Ovary (tissue), 7 donors: ENCODE measurements at regions not wholly inside any gene's neighbourhood (a gene's known extent, or its start where the extent isn't known, plus 50 kb on each side); places are given as distances from the start of the nearest gene placed in this dataset.

Experiments
- DNase-seq, 5 donors: peaks; one replicate each; pipeline ENCODE4 v3.0.0-alpha.2; 2019 to 2020
- H3K27ac ChIP-seq, 2 donors: fragments of 200-600 bp; one replicate each; pipeline versions ENCODE4 v1.5.1 to v1.8.0; 2019 to 2022
- H3K27me3 ChIP-seq: fragments of 200-600 bp; one replicate; pipeline ENCODE4 v1.8.0; 2022
- H3K36me3 ChIP-seq: fragments of 200-600 bp; sonication (generic); one replicate; pipeline ENCODE4 v1.5.1; 2019
- H3K4me1 ChIP-seq: one replicate; pipeline ENCODE4 v1.8.1; 2013; ENCODE audit warnings: mild to moderate bottlenecking, moderate library complexity; ENCODE audit not compliant: insufficient read depth
- H3K4me3 ChIP-seq: fragments of 200-600 bp; sonication (generic); one replicate; pipeline ENCODE4 v1.5.1; 2017
- H3K9me3 ChIP-seq, 2 donors: fragments of 200-600 bp in 1 of 2; sonication (generic) in 1 of 2; one replicate each; pipeline versions ENCODE4 v1.5.1 to v1.8.1; 2013 to 2019; ENCODE audit warnings: mild to moderate bottlenecking in 1 of 2, moderate library complexity in 1 of 2
- EP300 ChIP-seq: sonication (generic); formaldehyde crosslinking; IDR thresholded peaks from one replicate; pipeline ENCODE4 v1.6.1; 2017; ENCODE audit warnings: antibody characterized with exemption
- POLR2A ChIP-seq: fragments of 450-650 bp; IDR thresholded peaks from one replicate; pipeline ENCODE4 v1.6.1; 2017; ENCODE audit warnings: antibody characterized with exemption, mild to moderate bottlenecking, moderate library complexity
- WGBS, 3 donors: extraction: QIAGEN DNeasy Blood & Tissue Kit in 1 of 3; methylation state at CpG; one replicate each; pipeline versions ENCODE4 v1.1.5 to v1.1.7; 2013 to 2017; 5-methylcytosine and 5-hydroxymethylcytosine counted together
- intact Hi-C, 4 donors: fragments of 100-400 bp; cut with DNase I; formaldehyde crosslinking; loops; one replicate each; pipeline versions ENCODE4 v1.11.0 to v1.15.1; 2022 to 2023
- TF ChIP-seq, protein P1 (sequence below), 3 donors: fragments of 450-650 bp in 2 of 3; fragments of 200-600 bp in 1 of 3; IDR thresholded peaks; one replicate each; pipeline versions ENCODE4 v1.5.1 to v1.8.0; 2016 to 2022; ENCODE audit warnings: antibody characterized with exemption in 3 of 3, mild to moderate bottlenecking in 1 of 3
- donor health status: DM: no; HTN: no; CAD: no; lungs with moderate emphysema.
- donor health status: DM: no; HTN: no; CAD: no.
- donor health status: Bipolar disorder and iron deficiency.
- donor health status: DM: no; HTN: no; CAD: no.
- donor health status: DM: yes; HTN: yes; CAD: no.

- Histone ChIP-seq H3K36me3 (no peaks in the 10 kb centered on the region), H3K4me3 (no peak overlapping the region), H3K27me3 (no peaks in the 10 kb centered on the region), H3K9me3 (no peaks in the 10 kb centered on the region), H3K27ac (no peak overlapping the region), H3K4me1 (no peaks in the 10 kb centered on the region)
- TF ChIP-seq POLR2A (no peak), EP300 (no peak)
- TF ChIP-seq, protein P1, sequence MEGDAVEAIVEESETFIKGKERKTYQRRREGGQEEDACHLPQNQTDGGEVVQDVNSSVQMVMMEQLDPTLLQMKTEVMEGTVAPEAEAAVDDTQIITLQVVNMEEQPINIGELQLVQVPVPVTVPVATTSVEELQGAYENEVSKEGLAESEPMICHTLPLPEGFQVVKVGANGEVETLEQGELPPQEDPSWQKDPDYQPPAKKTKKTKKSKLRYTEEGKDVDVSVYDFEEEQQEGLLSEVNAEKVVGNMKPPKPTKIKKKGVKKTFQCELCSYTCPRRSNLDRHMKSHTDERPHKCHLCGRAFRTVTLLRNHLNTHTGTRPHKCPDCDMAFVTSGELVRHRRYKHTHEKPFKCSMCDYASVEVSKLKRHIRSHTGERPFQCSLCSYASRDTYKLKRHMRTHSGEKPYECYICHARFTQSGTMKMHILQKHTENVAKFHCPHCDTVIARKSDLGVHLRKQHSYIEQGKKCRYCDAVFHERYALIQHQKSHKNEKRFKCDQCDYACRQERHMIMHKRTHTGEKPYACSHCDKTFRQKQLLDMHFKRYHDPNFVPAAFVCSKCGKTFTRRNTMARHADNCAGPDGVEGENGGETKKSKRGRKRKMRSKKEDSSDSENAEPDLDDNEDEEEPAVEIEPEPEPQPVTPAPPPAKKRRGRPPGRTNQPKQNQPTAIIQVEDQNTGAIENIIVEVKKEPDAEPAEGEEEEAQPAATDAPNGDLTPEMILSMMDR (IDR thresholded peaks at IDR 0.05), result no peak
- intact Hi-C loops, result no loop called here
- DNase-seq, result no peak
Observed at GRCh38 chr18:71665131-71665530, 879.0 kb downstream of the CBLN2 start.

DNA sequence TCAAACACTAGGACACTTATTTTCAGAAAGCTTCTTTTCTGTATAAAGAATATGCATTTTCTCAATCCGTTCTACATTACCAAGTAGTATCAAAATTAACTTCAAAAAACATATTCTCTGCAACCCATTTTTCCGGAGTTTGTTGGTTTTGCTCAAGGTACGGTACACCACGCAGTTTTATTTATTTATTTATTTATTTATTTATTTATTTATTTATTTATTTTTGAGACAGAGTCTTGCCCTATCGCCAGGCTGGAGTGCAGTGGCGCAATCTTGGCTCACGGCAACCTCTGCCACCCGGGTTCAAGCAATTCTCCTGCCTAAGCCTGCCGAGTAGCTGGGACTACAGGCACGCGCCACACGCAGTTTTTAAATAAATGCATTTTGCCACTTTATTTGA lies 900.3 kb downstream of the CBLN2 start:
- TF ChIP-seq POLR2A (no peak), EP300 (no peak)
- TF ChIP-seq, protein P1 (IDR thresholded peaks at IDR 0.05), result no peak

DNA sequence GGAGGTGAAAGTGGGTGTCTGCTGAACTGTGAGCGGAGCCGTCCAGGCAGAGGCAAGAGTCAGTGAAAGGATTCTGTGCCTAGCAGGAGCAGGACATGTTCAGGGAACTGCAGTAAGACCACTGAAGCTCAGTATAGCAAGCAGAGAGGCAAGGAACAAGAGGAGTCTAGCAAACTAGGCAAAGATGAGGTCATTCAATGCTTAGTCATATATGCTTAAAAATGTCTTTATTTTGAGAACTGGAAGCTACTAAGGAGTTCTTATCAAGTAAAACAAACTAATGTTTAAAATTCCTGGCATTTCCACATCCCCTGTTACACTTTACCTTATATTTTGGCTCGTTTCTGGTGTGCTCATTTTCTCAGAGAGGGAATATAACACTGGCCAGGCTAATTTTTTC lies 913.4 kb downstream of the CBLN2 start:
- WGBS, 3 donors, result 50 to 65% (median 62%) methylated on average over 3 of the region's 3 CpGs
- Histone ChIP-seq H3K4me3 (no peak overlapping the region), H3K27ac (no peak overlapping the region), H3K4me1 (no peaks in the 10 kb centered on the region), H3K36me3 (no peaks in the 10 kb centered on the region), H3K27me3 (no peaks in the 10 kb centered on the region), H3K9me3 (no peaks in the 10 kb centered on the region)
- no peak for DNase-seq
- TF ChIP-seq EP300 (no peak), POLR2A (no peak)
- TF ChIP-seq, protein P1 (IDR thresholded peaks at IDR 0.05), result no peak
- intact Hi-C loops, result no loop called here

More for the DNA sequence above, 900.3 kb downstream of the CBLN2 start:
- WGBS, 3 donors, result 94 to 95% (median 94%) methylated on average over 12 of the region's 12 CpGs
- no peaks in the 10 kb centered on the region for H3K4me1 ChIP-seq
- no peaks in the 10 kb centered on the region for H3K36me3 ChIP-seq
- no peak overlapping the region for H3K27ac ChIP-seq
- no peak overlapping the region for H3K4me3 ChIP-seq
- no peaks in the 10 kb centered on the region for H3K9me3 ChIP-seq
- DNase-seq, result no peak
- H3K27me3 ChIP-seq, result no peaks in the 10 kb centered on the region
- intact Hi-C loops, result no loop called here

DNA sequence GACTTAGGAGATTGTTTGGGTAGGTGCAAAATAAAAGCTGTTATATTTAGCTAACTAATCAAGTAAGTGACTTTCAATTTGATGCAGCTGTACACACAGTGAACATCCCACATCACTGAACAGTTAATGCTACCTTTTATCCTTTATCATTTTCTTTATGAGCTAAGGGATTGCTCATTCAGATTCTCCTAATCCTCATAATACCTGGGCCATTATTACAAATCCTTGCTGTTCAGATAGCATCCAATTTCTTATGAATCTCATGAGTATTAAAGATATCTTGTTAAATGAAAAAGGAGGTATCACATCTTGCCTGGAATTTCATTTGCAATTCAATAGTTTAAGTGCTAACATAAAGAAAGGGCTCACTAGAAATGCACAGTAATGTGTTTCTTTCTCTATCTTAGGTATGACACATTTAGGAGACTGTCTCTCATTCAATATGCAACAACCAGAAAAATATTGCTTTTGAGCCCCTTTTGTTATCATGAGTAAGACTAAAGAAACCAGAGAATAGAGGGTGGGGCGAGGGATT lies 918.5 kb downstream of the CBLN2 start:
- 88 to 92% (median 91%) methylated on average over 1 of the region's 1 CpG for WGBS, 3 donors
- no peak for DNase-seq
- intact Hi-C loops, result no loop called here

More for the DNA sequence above, 918.5 kb downstream of the CBLN2 start:
- Histone ChIP-seq H3K9me3 (no peaks in the 10 kb centered on the region), H3K4me1 (no peaks in the 10 kb centered on the region), H3K36me3 (no peaks in the 10 kb centered on the region), H3K27me3 (no peaks in the 10 kb centered on the region), H3K4me3 (no peak overlapping the region), H3K27ac (no peak overlapping the region)
- TF ChIP-seq, protein P1 (IDR thresholded peaks at IDR 0.05), result no peak
- TF ChIP-seq EP300, result no peak
- no peak for TF ChIP-seq POLR2A
